Spinal cord (tissue), 9 donors: ENCODE measurements at regions not wholly inside any gene's neighbourhood (a gene's known extent, or its start where the extent isn't known, plus 50 kb on each side); places are given as distances from the start of the nearest gene placed in this dataset.
A peak's percentile ranks its signal among the peaks of the same experiment; 100 is the strongest.

Experiments
- DNase-seq, 6 donors: peaks; one replicate each; pipeline versions ENCODE4 v3.0.0 to v3.0.0-alpha.2; 2013 to 2015; ENCODE audit warnings: low spot score in 6 of 6, low read depth in 4 of 6
- H3K27ac ChIP-seq: one replicate; pipeline ENCODE4 v1.5.1; 2013; ENCODE audit warnings: low read depth, low read length, control low read depth
- H3K27me3 ChIP-seq: one replicate; pipeline ENCODE4 v1.6.1; 2013; ENCODE audit warnings: low read length; ENCODE audit not compliant: control insufficient read depth, insufficient read depth
- H3K36me3 ChIP-seq: one replicate; pipeline ENCODE4 v1.6.1; 2013; ENCODE audit warnings: low read length; ENCODE audit not compliant: control insufficient read depth, insufficient read depth
- H3K4me1 ChIP-seq: one replicate; pipeline ENCODE4 v1.6.1; 2013; ENCODE audit warnings: low read length; ENCODE audit not compliant: control insufficient read depth, insufficient read depth
- H3K4me3 ChIP-seq: one replicate; pipeline ENCODE4 v1.5.1; 2013; ENCODE audit warnings: low read depth, low read length, control low read depth
- H3K9me3 ChIP-seq: one replicate; pipeline ENCODE4 v1.6.1; 2013; ENCODE audit warnings: low read length; ENCODE audit not compliant: control insufficient read depth, insufficient read depth
- WGBS: methylation state at CpG from one replicate; pipeline ENCODE4 v1.1.5; 2013; ENCODE audit warnings: missing lambda C conversion rate; ENCODE audit not compliant: insufficient coverage; 5-methylcytosine and 5-hydroxymethylcytosine counted together
- donor health status: healthy.

DNA sequence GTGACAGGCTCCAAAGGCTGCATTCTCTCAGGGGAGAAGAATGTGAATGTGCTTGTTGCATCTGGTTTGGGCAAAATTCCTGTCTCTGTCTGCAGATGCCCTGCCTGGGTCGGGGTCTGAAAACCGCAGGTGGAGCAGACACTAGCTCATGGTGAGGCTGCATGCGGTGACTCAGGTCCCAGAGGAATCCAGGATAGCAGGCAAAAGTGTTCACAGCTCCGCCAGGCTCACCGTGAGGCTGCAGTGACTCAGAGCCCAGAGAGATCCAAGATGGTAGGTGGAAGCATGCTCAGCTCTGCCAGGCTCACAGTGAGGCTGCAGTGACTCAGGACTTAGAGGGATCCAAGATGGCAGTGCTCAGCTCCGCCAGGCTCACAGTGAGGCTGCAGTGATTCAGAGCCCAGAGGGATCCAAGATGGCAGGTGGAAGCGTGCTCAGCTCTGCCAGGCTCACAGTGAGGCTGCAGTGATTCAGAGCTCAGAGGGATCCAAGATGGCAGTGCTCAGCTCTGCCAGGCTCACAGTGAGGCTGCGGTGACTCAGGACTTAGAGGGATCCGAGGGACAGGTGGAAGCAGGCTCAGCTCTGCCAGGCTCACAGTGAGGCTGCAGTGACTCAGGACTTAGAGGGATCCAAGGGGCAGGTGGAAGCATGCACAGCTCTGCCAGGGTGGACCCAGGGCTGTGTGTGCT lies 200.5 kb downstream of the ACKR3 start:
- H3K27ac ChIP-seq, result no peak overlapping the region
- no peaks in the 10 kb centered on the region for H3K27me3 ChIP-seq
- H3K9me3 ChIP-seq, result no peaks in the 10 kb centered on the region
- no peak overlapping the region for H3K4me3 ChIP-seq
- H3K4me1 ChIP-seq, result no peaks in the 10 kb centered on the region
- H3K36me3 ChIP-seq, result no peaks in the 10 kb centered on the region
- WGBS, result 85% methylated on average over 9 of the region's 9 CpGs
- no peak for DNase-seq

DNA sequence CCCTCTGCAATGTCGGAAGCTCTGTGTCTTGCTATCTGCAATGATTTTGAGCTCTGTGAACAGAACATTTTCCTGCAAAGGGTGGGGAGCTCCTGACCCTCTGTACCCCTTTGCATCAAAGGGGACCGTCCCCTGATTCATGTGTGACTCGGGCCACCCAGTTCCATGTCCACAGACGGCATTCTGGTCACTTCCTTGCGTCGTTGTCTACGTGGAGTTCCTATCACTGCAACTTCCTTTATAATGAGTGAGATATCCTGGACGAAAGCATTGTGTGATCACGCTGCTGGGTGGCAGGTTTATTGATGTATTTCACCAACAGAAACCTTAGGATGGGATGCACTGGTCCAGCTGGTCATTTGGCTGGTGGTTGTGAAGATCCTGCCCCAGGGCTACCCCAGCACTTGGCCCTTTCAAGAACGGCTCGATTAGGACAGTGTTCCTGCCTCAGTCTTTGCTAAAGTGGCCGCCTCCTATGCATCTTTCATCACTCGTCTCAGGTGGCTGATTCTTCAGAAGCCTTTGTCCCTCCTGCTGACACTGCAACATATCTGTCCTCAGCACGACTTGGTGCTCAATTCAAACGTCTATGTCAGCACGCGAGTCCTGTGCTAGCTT lies 202.7 kb downstream of the ACKR3 start:
- Histone ChIP-seq H3K27me3 (no peaks in the 10 kb centered on the region), H3K27ac (no peak overlapping the region)

DNA sequence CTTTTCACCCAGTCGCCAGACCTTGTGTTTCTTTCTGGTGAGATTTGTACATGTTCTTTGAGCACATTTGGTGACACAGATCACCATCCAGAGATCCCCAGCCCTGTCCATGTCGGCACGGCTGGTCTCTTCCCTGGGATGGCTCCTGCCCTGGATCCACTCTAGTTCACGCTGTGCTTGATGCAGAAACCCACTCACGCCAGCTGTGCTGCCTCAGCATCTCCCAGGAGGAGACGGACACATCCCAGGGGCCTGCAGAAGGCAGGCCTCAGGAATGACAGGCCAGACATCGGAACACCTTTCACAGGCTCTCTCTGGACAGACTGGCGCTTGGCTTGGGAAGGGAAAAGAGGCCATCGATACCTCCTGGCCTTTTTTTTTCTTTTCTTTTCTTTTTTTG lies 203.6 kb downstream of the ACKR3 start:
- no peak for DNase-seq
- no peaks in the 10 kb centered on the region for H3K9me3 ChIP-seq
- 91% methylated on average over 8 of the region's 9 CpGs for WGBS

More for the DNA sequence above, 202.7 kb downstream of the ACKR3 start:
- Histone ChIP-seq H3K4me1 (no peaks in the 10 kb centered on the region), H3K9me3 (no peaks in the 10 kb centered on the region), H3K4me3 (no peak overlapping the region), H3K36me3 (no peaks in the 10 kb centered on the region)
- DNase-seq, result no peak
- WGBS, result 66% methylated on average over 13 of the region's 17 CpGs

DNA sequence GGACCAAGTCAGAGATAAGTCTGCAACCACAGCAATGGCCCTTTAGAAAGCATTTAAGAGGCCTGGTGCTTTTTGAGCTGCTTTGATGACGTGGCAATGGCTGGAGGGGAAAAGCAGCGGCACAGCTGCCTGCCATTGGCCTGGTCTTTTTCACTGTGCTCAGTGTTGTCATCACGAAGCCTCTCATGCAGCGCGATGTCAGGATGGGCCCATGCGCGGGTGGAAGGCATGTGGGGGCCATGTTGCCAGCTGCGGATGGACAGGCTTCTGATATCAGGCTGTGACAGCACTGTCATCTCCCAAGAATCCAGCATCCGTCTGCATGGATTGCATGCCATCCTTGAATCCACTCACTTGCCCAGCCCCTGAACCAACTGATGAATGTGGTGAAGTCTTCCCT lies 204.5 kb downstream of the ACKR3 start:
- WGBS, result 91% methylated on average over 6 of the region's 9 CpGs
- Histone ChIP-seq H3K27me3 (no peaks in the 10 kb centered on the region), H3K27ac (no peak overlapping the region), H3K9me3 (no peaks in the 10 kb centered on the region), H3K36me3 (no peaks in the 10 kb centered on the region), H3K4me3 (no peak overlapping the region), H3K4me1 (no peaks in the 10 kb centered on the region)
- DNase-seq, result no peak

More for the DNA sequence above, 203.6 kb downstream of the ACKR3 start:
- Histone ChIP-seq H3K27ac (no peak overlapping the region), H3K36me3 (no peaks in the 10 kb centered on the region), H3K4me3 (no peak overlapping the region), H3K4me1 (no peaks in the 10 kb centered on the region), H3K27me3 (no peaks in the 10 kb centered on the region)

DNA sequence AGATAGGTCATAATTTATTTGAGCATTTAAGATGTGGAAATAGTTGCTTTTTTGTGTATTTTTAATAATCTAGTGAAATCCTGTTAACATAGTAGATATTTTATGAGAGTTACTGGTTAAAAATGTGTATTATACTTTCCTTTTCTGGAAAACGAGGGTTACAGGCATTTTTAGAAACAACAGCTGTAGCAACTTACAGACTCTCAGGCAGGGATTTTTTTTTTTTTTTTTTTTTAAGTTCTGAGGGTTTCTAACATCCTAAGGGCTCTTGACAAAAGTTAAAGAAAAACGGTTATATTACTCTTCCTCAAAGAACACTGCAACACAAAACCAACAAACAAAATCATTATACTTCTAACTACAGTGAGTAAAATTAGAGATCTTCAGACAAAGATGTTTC lies 205.9 kb downstream of the ACKR3 start:
- no peak overlapping the region for H3K27ac ChIP-seq
- no peak overlapping the region for H3K4me3 ChIP-seq
- no peaks in the 10 kb centered on the region for H3K27me3 ChIP-seq
- H3K4me1 ChIP-seq, result no peaks in the 10 kb centered on the region
- no CpG with 5 or more reads among the region's 2 CpGs for WGBS
- no peaks in the 10 kb centered on the region for H3K36me3 ChIP-seq
- no peaks in the 10 kb centered on the region for H3K9me3 ChIP-seq
- no peak for DNase-seq

DNA sequence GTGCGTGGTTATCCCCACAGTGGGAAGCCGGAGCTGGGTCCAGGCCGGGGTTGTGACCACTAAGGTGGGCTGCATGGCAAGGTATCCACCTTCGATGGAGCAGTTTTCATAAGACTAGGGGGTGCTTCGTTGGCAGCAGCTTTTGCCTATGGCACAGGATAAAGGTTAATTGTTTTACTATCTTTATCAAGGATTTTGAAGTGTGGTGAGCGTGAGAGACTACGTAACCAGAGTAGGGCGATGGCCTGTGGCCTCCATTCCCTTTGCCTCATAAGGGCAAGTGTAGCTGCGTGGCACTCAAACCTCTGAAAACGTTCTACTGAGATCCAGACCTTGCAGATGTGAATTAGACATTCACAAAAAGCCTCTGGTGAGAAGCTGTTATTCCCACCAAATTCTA lies 206.6 kb downstream of the ACKR3 start:
- peak overlapping the region; percentile 7 for H3K27ac ChIP-seq
- DNase-seq, result no peak
- no peaks in the 10 kb centered on the region for H3K27me3 ChIP-seq
- H3K9me3 ChIP-seq, result no peaks in the 10 kb centered on the region
- H3K4me1 ChIP-seq, result no peaks in the 10 kb centered on the region
- H3K36me3 ChIP-seq, result no peaks in the 10 kb centered on the region
- 88% methylated on average over 7 of the region's 10 CpGs for whole genome bisulfite sequencing
- H3K4me3 ChIP-seq, result no peak overlapping the region

DNA sequence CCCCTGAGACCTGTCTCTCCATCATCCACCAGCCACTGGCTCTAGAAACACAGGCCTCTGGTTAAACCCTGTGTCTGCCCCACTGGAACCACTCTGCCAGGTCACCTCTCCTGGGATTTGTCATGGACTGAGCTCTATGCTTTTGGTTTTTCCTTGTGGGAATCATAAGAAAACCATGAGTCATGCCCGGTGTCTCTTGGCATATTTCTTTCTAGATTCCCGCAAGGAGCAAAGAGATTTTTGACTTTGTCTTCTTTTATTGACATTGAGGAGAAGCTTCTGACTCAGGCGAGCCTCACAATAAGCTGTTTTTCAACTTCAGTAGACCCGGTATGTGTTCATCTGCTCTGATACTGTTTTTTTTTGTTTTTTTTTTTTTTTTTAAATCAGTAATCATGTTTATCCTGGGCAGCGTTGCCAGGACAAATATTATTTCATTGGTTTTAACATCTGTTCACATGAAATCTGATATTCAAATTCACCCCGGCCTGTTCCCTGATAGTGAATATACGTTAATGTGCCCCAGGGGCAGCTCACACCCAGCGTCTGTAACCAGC lies 207.1 kb downstream of the ACKR3 start:
- no peaks in the 10 kb centered on the region for H3K9me3 ChIP-seq
- no peaks in the 10 kb centered on the region for H3K27me3 ChIP-seq
- no peak overlapping the region for H3K27ac ChIP-seq
- peak in 1 of 6 donors; percentile 47 for DNase-seq
- 76% methylated on average over 2 of the region's 8 CpGs for WGBS
- no peaks in the 10 kb centered on the region for H3K36me3 ChIP-seq
- no peak overlapping the region for H3K4me3 ChIP-seq
- H3K4me1 ChIP-seq, result peaks cover under 1% of the 10 kb centered on the region

DNA sequence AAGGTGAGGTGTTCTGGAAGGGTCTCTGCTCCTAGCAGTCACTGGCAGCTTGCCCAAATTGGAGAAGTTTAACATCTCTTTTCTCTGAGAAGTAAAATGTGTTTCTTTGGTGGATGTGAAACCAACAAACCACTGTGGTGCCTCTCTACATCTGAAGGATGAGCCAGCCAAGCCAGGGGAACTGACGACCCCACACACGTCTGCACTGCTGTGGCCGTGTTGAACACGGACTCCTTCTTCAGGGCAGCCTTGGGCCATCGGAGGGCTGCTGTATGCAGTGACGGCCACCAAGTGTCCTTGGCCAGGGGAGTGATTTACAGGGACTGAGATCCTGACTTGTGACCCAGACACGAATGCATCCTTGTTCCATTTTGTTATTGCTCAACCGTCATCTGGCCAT lies 207.8 kb downstream of the ACKR3 start:
- no peak overlapping the region for H3K4me3 ChIP-seq
- H3K27me3 ChIP-seq, result no peaks in the 10 kb centered on the region
- 83% methylated on average over 8 of the region's 8 CpGs for WGBS
- no peak for DNase-seq
- no peaks in the 10 kb centered on the region for H3K36me3 ChIP-seq
- H3K27ac ChIP-seq, result no peak overlapping the region
- H3K9me3 ChIP-seq, result no peaks in the 10 kb centered on the region
- peaks cover 6% of the 10 kb centered on the region for H3K4me1 ChIP-seq

DNA sequence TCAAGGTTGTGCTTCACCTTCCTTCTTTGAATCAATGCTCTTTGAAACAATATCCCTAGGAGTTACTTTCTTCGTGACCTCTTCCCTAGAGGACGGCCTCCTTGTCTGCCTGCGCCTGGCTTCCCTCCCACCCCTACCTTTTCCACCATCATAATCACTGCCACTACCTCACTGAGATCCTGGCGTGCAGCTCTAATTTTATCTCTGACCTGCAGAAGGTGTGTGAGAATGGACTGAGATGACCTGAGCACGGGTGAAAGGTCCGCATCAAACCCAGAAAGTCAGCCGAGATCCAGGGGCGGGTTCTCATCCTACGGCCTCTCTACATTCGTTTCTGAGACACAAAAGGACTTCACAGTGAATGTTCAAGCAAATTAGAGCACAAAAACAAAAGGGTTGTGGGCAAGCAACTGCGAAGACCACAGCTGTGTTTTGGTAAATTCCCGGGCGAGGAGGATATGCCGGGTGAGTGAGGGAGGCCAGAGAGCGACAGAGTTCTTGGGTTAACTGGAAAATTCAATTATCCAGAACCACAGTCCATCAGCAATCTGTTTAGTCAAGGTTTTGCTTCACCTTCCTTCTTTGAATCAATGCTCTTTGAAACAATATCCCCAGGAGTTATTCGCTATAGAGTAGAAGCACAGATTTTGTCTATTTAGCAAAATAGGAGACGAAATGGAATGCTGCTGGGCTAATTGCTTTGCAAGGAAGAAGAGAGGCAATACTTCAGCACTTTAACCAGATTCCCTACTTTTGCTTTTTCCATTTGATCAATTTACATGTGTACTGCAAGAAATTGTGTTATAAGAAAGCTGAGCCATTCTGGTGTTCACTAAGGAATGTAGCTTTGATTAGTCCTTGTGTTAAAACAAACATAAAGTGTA lies 212.6 kb downstream of the ACKR3 start:
- DNase-seq, result peak in 2 of 6 donors; percentile 22 to 78
- H3K36me3 ChIP-seq, result no peaks in the 10 kb centered on the region
- WGBS, result 90% methylated on average over 7 of the region's 17 CpGs

More for the DNA sequence above, 212.6 kb downstream of the ACKR3 start:
- H3K4me3 ChIP-seq, result no peak overlapping the region
- H3K4me1 ChIP-seq, result peaks cover 6% of the 10 kb centered on the region
- H3K27me3 ChIP-seq, result no peaks in the 10 kb centered on the region
- H3K9me3 ChIP-seq, result peaks cover 3% of the 10 kb centered on the region
- no peak overlapping the region for H3K27ac ChIP-seq
